HEK293 (cell line): ENCODE measurements at regions not wholly inside any gene's neighbourhood (a gene's known extent, or its start where the extent isn't known, plus 50 kb on each side); places are given as distances from the start of the nearest gene placed in this dataset.

Experiments used
- CTCF ChIA-PET: fragments of 350-600 bp; formaldehyde crosslinking; extraction: SDS; loops from one replicate; lab custom pipeline; 2021; ENCODE audit warnings: antibody characterized with exemption; lab: Yijun Ruan, JAX
- POLR2A ChIA-PET: fragments of 300-600 bp; formaldehyde crosslinking; extraction: SDS; loops from one replicate; lab custom pipeline; 2020; ENCODE audit warnings: antibody characterized with exemption, inconsistent platforms; lab: Yijun Ruan, JAX
- H3K27ac ChIP-seq: fragments of 200-500 bp; sonication (Bioruptor generic); 2 replicates; pipeline ENCODE4 v1.5.1; 2014; ENCODE audit warnings: low read depth, low read length, control low read depth, inconsistent platforms; ENCODE audit errors: extremely low read depth
- H3K36me3 ChIP-seq, 2 experiments: fragments of 200-500 bp in 1 of 2; sonication (Bioruptor generic) in 1 of 2; 1 replicate in 1 of 2; 2 replicates in 1 of 2; pipeline ENCODE4 v1.5.1; 2014 to 2017; ENCODE audit warnings: inconsistent platforms in 2 of 2, low read length in 2 of 2; ENCODE audit not compliant: control insufficient read depth in 2 of 2, insufficient read depth in 1 of 2
- H3K4me1 ChIP-seq: fragments of 200-500 bp; sonication (Bioruptor generic); 2 replicates; pipeline ENCODE4 v1.5.1; 2014; ENCODE audit warnings: mild to moderate bottlenecking, low read length, inconsistent platforms; ENCODE audit not compliant: control insufficient read depth, insufficient read depth
- H3K4me3 ChIP-seq: 2 replicates; pipeline ENCODE4 v1.5.1; 2011; ENCODE audit warnings: low read depth, mild to moderate bottlenecking, control low read depth, low read length, moderate library complexity
- H3K9me3 ChIP-seq: fragments of 200-500 bp; sonication (Bioruptor generic); 2 replicates; pipeline ENCODE4 v1.5.1; 2014; ENCODE audit warnings: low read depth, low read length, inconsistent platforms; ENCODE audit not compliant: control insufficient read depth, insufficient read depth
- KLF1 ChIP-seq: fragments of 450-650 bp; formaldehyde crosslinking; IDR thresholded peaks from 2 replicates; pipeline ENCODE4 v1.5.1; 2016; ENCODE audit warnings: missing biosample characterization, missing genetic modification characterization
- TRIM28 ChIP-seq: IDR thresholded peaks from 2 replicates; pipeline ENCODE4 v1.6.1; 2011; ENCODE audit warnings: low read length, control low read depth, borderline replicate concordance
- TSHZ1 ChIP-seq: fragments of 450-650 bp; formaldehyde crosslinking; IDR thresholded peaks from 2 replicates; pipeline ENCODE4 v1.5.1; 2016; ENCODE audit warnings: missing biosample characterization, missing genetic modification characterization, borderline replicate concordance
- ZFHX2 ChIP-seq: fragments of 450-650 bp; formaldehyde crosslinking; conservative IDR thresholded peaks from 2 replicates; pipeline ENCODE4 v1.5.1; 2016; ENCODE audit warnings: missing biosample characterization, missing genetic modification characterization
- ZNF10 ChIP-seq: fragments of 450-650 bp; formaldehyde crosslinking; IDR thresholded peaks from 2 replicates; pipeline ENCODE4 v1.5.1; 2017; ENCODE audit warnings: missing biosample characterization, missing genetic modification characterization
- ZNF311 ChIP-seq: fragments of 450-650 bp; formaldehyde crosslinking; IDR thresholded peaks from 2 replicates; pipeline ENCODE4 v1.5.1; 2017; ENCODE audit warnings: missing biosample characterization, missing genetic modification characterization, borderline replicate concordance
- ZNF561 ChIP-seq: fragments of 450-650 bp; IDR thresholded peaks from 2 replicates; pipeline ENCODE4 v1.5.1; 2018; ENCODE audit warnings: missing biosample characterization, missing genetic modification characterization, borderline replicate concordance
- ZNF580 ChIP-seq: fragments of 450-650 bp; formaldehyde crosslinking; IDR thresholded peaks from 2 replicates; pipeline ENCODE4 v1.5.1; 2016; ENCODE audit warnings: missing biosample characterization, missing genetic modification characterization
- ZNF610 ChIP-seq: fragments of 450-650 bp; formaldehyde crosslinking; IDR thresholded peaks from 2 replicates; pipeline ENCODE4 v1.5.1; 2016; ENCODE audit warnings: missing biosample characterization, missing genetic modification characterization, borderline replicate concordance
- ZNF623 ChIP-seq: fragments of 450-650 bp; formaldehyde crosslinking; IDR thresholded peaks from 2 replicates; pipeline ENCODE4 v1.5.1; 2016; ENCODE audit warnings: missing biosample characterization, missing genetic modification characterization

- no peaks in the 10 kb centered on the region for H3K4me1 ChIP-seq
- TF ChIP-seq ZNF311 (tag by site-specific recombination): no peak
- TF ChIP-seq ZNF10 (tag by site-specific recombination): peak; percentile 66; the same call in 1 of the 2 replicates
- no peak overlapping the region for H3K4me3 ChIP-seq
- no peak overlapping the region for H3K27ac ChIP-seq
- no peaks in the 10 kb centered on the region for H3K9me3 ChIP-seq
- ChIA-PET CTCF (no interaction called here), POLR2A (interaction anchor here (0.5 kb wide), 1 partner anchor 51 kb away, joined by 3 read pairs; no protein-coding TSS in a partner anchor)
- no peaks in the 10 kb centered on the region for H3K36me3 ChIP-seq
Observed at GRCh38 chr1:55539652-55540512, 324.7 kb upstream of the USP24 start.

- H3K36me3 ChIP-seq: no peaks in the 10 kb centered on the region
- no peaks in the 10 kb centered on the region; the same call in 1 of the 2 replicates for H3K4me1 ChIP-seq
- H3K27ac ChIP-seq: no peak overlapping the region
- no peaks in the 10 kb centered on the region for H3K9me3 ChIP-seq
- no peak for TF ChIP-seq TSHZ1
- no peak for TF ChIP-seq ZNF610 (tag by site-specific recombination)
- no peak for TF ChIP-seq KLF1 (tag by site-specific recombination)
- no peak for TF ChIP-seq ZFHX2 (tag by site-specific recombination)
- ChIA-PET POLR2A (no interaction called here), CTCF (no interaction called here)
- H3K4me3 ChIP-seq: no peak overlapping the region
Observed at GRCh38 chr1:55538428-55538827, 323.3 kb upstream of the USP24 start.

- Histone ChIP-seq H3K4me1 (no peaks in the 10 kb centered on the region; the same call in 1 of the 2 replicates), H3K4me3 (no peak overlapping the region), H3K9me3 (no peaks in the 10 kb centered on the region), H3K27ac (no peak overlapping the region), H3K36me3 (no peaks in the 10 kb centered on the region)
- CTCF ChIA-PET: interaction anchor here (0.7 to 0.8 kb wide), 2 partner anchors 14 to 58 kb away, joined by 3 to 5 read pairs; no protein-coding TSS in a partner anchor
- TF ChIP-seq ZNF623 (tag by site-specific recombination) (no peak), TRIM28 (0 out of 2 replicates have a peak, but pooled peaks have one; percentile 10)
- POLR2A ChIA-PET: no interaction called here
Observed at GRCh38 chr1:55536545-55536865, 321.3 kb upstream of the USP24 start.

GRCh38 chr1:55535724-55536544 is 320.8 kb upstream of the USP24 start:
- Histone ChIP-seq H3K9me3 (no peaks in the 10 kb centered on the region), H3K27ac (no peak overlapping the region), H3K4me3 (no peak overlapping the region), H3K4me1 (no peaks in the 10 kb centered on the region; the same call in 1 of the 2 replicates), H3K36me3 (no peaks in the 10 kb centered on the region)
- TF ChIP-seq ZNF580 (tag by site-specific recombination) (peak; percentile 67; the same call in 1 of the 2 replicates), ZNF561 (tag by site-specific recombination) (no peak)
- POLR2A ChIA-PET: no interaction called here
- CTCF ChIA-PET: interaction anchor here (0.6 to 1.4 kb wide), 3 partner anchors 15 to 1007 kb away, joined by 3 to 6 read pairs (median 3); no protein-coding TSS in a partner anchor
